Urothelium cell line (cell line): ENCODE measurements at regions not wholly inside any gene's neighbourhood (a gene's known extent, or its start where the extent isn't known, plus 50 kb on each side); places are given as distances from the start of the nearest gene placed in this dataset.

Experiments
- DNase-seq: peaks from one replicate; pipeline ENCODE4 v3.0.0; 2011; ENCODE audit warnings: low spot score, mixed read lengths
- FAIRE-seq: peaks from 2 replicates; lab custom pipeline; 2011; peaks lifted over from hg19 to GRCh38; lab: Jason Lieb, UNC

DNA sequence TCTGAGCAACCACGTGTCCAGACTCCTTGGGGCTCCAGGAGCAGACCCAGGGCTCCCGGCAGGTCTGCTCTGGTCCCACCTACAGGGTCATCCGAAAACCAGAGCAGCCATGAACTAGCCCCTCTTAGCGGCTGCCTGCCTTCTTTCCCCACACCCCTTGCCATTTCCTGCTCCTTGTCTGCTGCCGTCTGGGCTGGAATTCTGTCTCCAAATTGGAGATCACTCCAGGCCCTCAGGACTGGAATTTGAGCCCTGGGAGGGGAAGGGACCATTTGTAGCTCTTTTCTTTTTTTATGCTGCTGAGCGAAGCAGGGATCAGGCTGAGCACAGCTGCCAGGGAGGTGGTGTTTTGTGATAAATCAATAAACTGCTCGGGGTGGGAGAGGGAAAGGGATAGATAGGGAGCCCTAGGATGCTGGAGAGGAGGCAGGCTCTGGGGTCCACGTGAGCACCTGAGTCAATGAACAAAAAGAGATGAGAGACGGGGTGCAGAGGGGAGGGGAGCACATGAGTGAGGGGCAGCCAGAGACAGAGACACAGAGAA lies 257.5 kb downstream of the ENGASE start:
- no peak for FAIRE-seq

DNA sequence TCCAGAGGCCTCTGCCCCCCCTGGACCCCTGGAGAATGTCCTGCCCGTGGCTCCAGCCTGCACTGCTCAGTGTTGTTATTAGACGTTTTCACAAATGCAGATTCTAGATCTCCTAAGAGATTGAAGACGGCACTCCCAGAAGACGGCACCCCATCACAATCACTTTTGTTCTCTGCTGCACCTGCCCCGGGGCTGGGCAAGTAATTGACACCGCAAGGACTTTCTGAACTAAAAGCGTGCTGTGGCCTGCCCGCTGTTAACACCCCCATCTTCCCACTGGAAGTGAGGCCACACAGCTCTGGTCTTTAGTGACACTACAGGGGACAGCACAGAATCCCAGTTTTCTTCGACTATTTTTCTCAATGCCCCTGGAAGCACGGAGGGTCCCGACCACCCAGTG lies 256.9 kb downstream of the ENGASE start:
- no peak for FAIRE-seq
- DNase-seq: no peak

More for the DNA sequence above, 257.5 kb downstream of the ENGASE start:
- DNase-seq: no peak

- FAIRE-seq: no peak
Measured at GRCh38 chr17:79330696-79331095, 256.1 kb downstream of the ENGASE start.

DNA sequence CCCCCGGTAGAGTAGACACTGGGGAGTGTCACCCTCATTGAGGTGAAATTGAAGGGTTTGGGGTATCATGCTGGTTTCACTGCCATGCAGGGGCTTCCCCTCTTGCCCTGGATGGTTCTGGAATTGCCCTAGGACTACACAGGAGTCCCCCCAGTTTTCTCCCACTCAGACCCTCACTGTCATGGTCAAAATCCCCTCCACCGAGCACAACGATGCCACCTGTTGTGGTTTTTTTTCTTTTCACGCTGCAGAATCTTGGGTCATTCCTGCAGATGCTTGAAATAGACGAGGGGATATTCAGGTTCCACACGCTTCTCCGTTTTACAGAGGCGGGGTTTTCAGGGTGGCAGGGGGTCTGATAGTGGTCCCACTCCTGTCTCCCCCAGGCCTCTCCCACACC lies 255.6 kb downstream of the ENGASE start:
- FAIRE-seq (no peak), DNase-seq (no peak)

More at GRCh38 chr17:79330696-79331095, 256.1 kb downstream of the ENGASE start:
- DNase-seq: no peak

- no peak for DNase-seq
- FAIRE-seq: no peak
Measured at GRCh38 chr17:79326814-79327213, 252.2 kb downstream of the ENGASE start.

DNA sequence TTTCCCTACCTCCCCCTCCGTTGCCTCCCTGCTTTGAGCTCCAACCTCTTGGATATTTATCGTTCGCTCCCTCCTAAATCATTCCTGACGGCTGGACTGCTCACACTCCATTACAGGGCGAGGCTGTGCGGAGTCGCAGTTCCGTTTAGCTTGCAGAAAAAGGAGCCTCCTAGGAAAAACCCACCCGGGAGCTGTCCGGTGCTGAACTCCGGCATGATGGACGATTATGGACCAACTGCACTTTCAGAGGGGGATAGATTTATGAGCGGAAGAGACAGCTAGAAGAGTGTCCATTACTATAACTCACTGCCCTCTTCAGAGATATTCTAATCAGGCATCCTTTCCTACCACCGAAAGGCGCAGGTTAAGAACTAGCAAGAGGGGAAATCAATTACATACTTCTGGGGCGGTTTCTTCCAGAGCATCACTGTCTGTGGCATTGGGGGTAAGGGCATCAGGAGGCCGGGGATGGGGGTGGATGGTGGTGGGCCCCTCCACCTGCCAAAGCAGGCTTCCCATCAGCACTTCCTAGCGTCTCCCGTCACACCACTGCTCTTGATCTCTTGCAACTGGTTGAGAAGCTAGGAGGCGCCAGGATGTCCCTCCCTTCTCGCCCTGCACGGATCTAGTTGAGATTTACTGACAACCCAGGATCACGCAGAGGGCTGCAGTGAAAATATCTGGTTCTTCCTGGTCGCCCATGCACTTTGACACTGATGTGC lies 251.2 kb downstream of the ENGASE start:
- DNase-seq: peak; percentile 65
- FAIRE-seq: peak; percentile 35

DNA sequence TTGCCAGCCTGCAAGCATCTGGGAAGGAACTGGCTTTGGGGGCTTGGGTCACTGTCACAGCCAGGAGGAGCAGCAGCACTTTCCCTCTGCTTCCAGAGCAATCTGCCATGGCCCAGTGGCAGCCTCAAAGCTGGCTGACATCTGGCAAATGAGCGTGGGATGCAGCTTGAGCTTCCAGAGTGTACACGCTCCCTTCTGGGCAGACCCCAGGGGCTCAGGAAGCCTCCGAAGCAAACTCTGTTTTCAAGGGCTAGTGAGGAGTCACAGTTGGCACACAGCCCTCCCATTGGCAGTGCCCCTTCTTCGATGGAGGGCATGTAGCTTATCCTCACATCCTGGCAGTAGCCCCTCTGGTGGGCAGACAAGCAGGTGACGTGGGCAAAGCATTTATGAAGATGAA lies 249.6 kb downstream of the ENGASE start:
- no peak for DNase-seq
- no peak for FAIRE-seq

- FAIRE-seq: no peak
- DNase-seq: no peak
Measured at GRCh38 chr17:79323566-79323965, 248.9 kb downstream of the ENGASE start.

GRCh38 chr17:79322211-79323123 lies 247.8 kb downstream of the ENGASE start:
- no peak for FAIRE-seq
- no peak for DNase-seq

GRCh38 chr17:79320331-79320730 lies 245.7 kb downstream of the ENGASE start:
- FAIRE-seq: no peak
- no peak for DNase-seq

DNA sequence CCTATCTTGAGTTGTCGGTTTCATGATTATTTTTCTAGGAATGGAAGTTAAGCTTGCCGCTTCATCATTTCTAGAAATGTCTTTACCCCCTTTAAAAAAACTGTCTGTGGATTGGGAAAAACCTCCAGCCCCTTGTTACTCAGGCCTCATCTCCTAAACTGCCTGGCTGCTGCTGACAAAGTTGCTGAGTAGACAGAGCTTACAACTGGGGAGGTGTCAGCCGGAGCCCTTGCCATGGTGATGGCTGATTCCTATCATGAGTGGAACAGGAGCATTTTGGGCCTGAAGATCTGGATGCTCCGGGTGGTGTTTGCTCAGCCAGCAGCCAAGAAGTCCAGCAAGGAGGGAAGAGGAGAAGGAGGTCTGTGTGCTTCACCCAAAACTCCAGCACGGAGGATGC lies 243.3 kb downstream of the ENGASE start:
- DNase-seq (no peak), FAIRE-seq (no peak)

DNA sequence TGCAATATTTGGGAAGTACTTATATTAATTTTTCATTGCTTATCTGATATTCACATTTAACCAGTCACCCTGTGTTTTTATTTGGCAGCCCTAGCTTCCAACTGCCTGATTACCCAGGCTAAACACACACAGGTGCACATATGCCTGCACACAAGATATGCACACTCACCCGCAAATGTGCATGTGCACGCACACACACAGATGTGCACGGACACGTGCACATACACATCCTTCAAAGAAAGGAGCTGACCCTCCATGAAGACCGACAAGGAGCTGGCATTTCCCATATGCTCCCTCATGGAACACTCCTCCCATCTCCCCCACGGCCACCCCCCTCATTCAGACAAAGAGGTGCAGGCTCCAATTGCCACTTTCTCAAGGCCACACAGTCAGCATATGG lies 242.2 kb downstream of the ENGASE start:
- DNase-seq (no peak), FAIRE-seq (peak; percentile 32)

DNA sequence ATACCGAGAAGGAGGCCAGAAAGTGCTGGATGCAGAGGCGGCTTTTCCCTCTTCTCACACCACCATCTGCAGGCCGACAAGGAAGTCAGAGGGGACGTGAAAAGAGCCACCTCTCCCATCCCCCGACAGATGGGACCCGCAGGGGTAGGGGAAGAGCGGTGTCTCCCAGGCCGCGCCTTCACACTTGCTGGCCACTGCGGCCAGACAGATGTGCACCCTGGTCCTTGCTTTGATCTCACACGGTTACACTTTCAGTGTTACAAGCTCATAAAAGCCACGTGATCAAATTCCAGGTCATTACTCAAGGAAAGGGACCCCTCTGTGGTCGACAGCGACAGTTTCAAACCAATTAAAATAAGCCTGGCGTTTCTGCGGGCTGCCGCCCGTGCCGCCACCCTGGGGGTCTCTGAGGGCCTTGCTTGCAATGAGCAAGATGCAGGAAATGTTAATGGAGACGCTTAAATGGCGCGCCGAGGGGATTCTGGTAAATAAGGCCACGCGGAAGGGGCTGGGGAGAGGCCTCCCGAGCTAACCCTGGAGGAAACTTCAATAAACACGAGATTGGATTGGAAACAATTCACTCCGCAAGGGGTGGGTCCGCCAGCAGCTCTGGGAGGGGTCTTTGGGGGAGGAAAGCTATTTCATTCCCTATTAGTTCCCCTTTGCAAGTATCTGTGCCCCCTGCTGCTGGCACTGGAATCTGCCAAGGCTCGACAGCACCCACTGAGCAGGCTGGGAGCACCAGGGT lies 240.9 kb downstream of the ENGASE start:
- no peak for DNase-seq
- no peak for FAIRE-seq

DNA sequence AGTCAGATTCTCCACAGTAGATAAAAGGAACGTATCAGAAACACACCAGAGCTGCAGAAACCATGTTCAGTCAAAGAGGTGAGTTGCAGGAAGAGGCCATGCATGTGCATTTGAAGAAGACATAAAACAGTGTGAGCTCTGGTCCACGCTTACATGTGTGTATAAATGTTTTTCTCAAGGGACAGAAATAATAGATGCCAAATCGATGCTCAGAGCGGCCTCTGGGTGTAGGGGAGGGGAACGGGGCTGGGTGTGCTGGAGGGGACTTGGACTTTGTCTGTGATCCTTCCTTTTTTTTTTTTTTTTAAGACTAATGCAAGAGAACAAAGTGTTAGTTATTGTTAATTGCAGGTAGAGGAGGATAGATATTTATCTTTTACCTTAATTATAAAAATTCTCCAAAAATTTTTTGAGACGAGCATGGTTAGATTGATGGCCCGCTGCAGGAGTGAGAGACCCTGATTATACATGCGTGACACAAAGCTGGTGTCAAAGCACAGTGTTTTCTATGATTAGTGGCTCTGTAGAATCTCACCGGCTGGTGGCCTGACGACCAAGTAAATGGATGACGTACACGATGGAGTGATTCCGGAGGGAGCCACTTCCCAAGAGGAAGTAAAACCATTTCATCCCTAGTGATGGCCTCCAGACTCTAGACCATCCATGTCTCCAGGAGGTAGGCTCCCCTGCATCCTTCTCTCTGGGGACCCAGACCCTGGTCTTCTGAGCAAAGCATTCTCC lies 240.2 kb downstream of the ENGASE start:
- DNase-seq: no peak
- FAIRE-seq: no peak

DNA sequence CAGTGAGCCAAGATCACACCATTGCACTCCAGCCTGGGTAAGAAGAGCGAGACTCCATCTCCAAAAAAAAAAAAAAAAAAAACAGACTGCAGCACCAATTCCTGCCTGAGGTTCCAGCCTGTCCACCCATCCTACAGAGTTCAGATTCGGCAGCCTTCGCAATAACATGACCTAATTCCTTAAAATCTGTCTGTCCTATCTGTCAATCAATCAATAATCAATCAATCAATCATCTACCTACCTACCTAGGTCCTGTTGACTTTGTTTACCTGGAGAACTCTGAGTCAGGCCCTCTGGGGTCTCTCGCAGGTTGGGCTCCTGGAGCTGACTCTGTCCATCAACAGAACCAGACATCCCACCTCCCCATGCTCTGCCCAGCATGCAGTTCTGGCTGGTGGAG lies 236.7 kb downstream of the ENGASE start:
- DNase-seq (no peak), FAIRE-seq (no peak)

DNA sequence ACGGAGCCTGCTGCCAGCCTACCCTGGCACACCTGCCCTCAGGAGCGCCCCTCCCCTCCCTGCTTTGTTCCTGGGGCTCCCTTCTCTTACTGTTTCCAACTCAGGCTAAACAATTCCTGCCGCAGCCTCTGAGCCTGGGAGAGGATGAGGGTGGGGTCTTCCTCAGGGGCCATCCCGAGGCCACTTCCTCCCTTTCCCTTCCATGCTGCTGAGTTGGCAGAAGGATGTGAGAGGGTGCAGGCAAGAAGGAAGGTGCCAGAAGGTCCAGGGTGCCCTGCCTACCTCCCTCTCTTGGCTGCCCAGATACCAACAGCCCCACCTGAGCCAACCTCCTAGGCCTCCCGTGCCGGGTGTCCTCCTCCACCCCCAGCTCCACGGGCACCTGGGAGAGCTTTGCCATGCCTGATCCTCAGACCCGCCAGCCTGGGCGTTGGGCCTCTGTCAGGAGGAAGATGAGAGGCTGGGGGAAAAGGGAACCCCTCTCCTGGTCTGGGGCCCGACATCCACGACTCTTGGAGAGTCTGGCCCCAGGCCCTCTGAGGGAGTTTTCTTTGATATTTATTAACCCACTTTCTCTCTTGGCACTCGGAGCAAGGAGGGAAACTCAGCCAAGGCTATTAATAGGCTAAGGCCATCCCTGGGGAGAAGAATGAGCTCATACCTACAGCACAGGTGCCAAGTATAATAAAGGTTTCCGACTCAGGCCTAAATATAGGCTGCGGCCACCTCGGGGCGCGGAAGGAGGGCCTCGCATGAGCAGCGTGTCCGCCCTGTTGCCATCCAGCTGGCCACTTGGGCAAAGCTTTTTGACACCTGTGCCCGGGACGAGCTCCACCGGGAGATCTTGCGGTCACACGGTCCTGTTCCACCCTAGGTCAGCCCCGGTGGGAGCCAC lies 232.0 kb downstream of the ENGASE start:
- peak; percentile 50 for DNase-seq
- peak; percentile 80 for FAIRE-seq

- no peak for FAIRE-seq
- DNase-seq: no peak
Measured at GRCh38 chr17:79305768-79306423, 231.3 kb downstream of the ENGASE start.

- FAIRE-seq (no peak), DNase-seq (no peak)
Measured at GRCh38 chr17:79305376-79305767, 230.7 kb downstream of the ENGASE start.

DNA sequence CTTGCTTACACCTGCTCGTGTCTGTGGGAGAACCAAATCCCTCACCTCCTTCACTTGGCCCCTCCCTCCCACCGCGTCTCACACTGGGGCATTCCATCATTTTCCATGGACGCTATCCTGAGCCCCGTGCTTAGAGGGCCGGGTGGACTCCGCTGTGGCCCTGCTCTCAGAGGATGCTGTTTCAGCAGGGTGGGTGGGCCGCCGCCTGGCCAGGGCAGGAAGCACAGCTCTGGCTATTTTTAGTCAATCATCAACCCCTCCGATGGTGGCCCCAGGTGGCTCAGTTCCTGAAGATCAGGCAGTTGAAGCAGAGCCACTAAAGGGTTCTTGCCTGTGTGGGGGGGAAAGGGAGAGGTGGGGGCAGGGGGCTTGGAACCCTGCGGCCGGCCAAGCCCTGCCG lies 230.3 kb downstream of the ENGASE start:
- FAIRE-seq: no peak
- DNase-seq: peak; percentile 40
